T-helper 1 cell treated with Interleukin-12 subunit alpha and Interleukin-12 subunit beta and Interleukin-4 antibody, amounts not matched to agents 30 μg/mL and 1 μg/mL, for 36 hours (primary cell): ENCODE measurements at regions not wholly inside any gene's neighbourhood (a gene's known extent, or its start where the extent isn't known, plus 50 kb on each side); places are given as distances from the start of the nearest gene placed in this dataset.
"Not testable (repeated sequence)": the region's sequence is repeated elsewhere in the genome, so short reads cannot be mapped to it uniquely, and the experiment has no call there.

Source experiments
- H3K27ac Mint-ChIP-seq: one replicate; pipeline ENCODE4 v1.8.0; 2021; ENCODE audit warnings: mild to moderate bottlenecking, mixed read lengths
- H3K27me3 Mint-ChIP-seq: one replicate; pipeline ENCODE4 v1.8.0; 2021; ENCODE audit warnings: low read depth, mixed read lengths
- H3K36me3 Mint-ChIP-seq: one replicate; pipeline ENCODE4 v1.8.0; 2021; ENCODE audit warnings: low read depth, mixed read lengths
- H3K4me1 Mint-ChIP-seq: one replicate; pipeline ENCODE4 v1.8.0; 2021; ENCODE audit warnings: low read depth, mixed read lengths
- H3K4me3 Mint-ChIP-seq: one replicate; pipeline ENCODE4 v1.8.0; 2021; ENCODE audit warnings: mild to moderate bottlenecking, moderate library complexity, mixed read lengths
- H3K9me3 Mint-ChIP-seq: one replicate; pipeline ENCODE4 v1.8.0; 2021; ENCODE audit warnings: mixed read lengths

DNA sequence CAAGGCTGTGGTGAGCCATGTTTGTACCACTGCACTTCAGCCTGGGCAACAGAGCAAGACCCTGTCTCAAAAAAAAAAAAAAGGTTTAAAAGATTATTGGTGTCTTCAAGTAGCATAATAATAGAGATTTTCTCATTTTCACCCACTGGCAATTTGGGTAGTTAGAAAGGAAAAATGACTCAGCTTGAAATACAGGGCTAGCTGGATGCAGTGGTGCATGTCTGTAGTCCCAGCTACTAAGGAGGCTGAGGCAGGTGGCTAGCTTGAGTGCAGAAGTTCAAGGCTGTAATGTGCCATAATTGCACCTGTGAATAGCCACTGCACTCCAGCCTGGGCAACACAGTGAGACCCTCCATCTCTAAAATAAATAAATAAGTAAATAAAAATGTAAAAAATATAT is 111.1 kb downstream of the ARRDC3 start:
- peaks cover 20% of the 10 kb centered on the region for H3K4me1 Mint-ChIP-seq
- H3K36me3 Mint-ChIP-seq, result no peaks in the 10 kb centered on the region
- peaks cover 17% of the 10 kb centered on the region for H3K27me3 Mint-ChIP-seq
- no peaks in the 10 kb centered on the region for H3K9me3 Mint-ChIP-seq
- H3K27ac Mint-ChIP-seq, result no peak overlapping the region
- H3K4me3 Mint-ChIP-seq, result no peak overlapping the region

DNA sequence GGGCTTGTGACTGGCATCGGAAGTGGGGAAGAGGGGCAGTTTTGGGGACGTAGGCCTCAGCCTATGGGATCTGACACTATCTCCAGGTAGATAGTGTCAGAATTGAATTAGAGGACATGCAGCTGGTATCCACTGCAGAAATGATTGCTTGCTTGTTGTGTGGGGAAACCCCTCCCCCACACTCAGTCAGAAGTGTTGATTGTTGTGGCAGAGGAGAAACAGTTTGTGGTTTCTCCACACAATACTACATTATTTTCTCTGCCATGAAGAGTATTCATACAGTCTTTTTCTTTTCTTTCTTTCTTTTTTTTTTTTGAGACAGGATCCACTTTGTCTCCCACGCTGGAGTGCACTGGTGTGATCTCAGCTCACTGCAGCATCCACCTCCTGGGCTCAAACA is 113.9 kb downstream of the ARRDC3 start:
- Mint-ChIP-seq H3K4me3 (peak overlapping the region; percentile 34), H3K4me1 (peaks cover 26% of the 10 kb centered on the region), H3K27ac (peak overlapping the region; percentile 59)

DNA sequence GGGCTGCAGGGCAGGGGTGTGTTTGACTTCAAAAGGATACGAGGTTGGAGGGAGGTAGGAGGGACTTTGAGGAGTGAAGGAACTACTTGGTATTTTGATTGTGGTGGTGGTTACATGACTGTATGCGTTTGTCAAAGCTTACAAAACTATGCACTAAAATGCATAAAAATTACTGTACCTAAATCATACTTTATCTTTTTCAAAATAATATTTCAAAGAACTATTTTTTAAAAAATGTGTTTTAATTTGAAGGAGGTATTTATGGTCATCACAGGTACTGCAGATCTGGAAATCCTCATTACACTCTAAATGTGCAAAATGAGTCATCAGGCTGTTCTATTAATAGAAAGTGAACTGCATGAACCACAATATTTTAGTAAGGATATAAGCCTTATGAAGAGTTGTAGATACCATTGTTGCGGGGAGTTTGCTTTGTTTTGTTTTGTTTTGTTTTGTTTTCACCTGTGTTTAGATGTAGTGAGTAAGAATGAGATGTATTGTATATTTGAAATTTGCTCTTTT is 116.9 kb downstream of the ARRDC3 start:
- Mint-ChIP-seq H3K36me3 (peaks cover 2% of the 10 kb centered on the region), H3K4me3 (peak overlapping the region; percentile 7), H3K9me3 (no peaks in the 10 kb centered on the region), H3K27me3 (peaks cover 30% of the 10 kb centered on the region), H3K4me1 (peaks cover 21% of the 10 kb centered on the region), H3K27ac (no peak overlapping the region)

More for the DNA sequence above, 113.9 kb downstream of the ARRDC3 start:
- Mint-ChIP-seq H3K27me3 (peaks cover 20% of the 10 kb centered on the region), H3K36me3 (peaks cover 2% of the 10 kb centered on the region), H3K9me3 (no peaks in the 10 kb centered on the region)

DNA sequence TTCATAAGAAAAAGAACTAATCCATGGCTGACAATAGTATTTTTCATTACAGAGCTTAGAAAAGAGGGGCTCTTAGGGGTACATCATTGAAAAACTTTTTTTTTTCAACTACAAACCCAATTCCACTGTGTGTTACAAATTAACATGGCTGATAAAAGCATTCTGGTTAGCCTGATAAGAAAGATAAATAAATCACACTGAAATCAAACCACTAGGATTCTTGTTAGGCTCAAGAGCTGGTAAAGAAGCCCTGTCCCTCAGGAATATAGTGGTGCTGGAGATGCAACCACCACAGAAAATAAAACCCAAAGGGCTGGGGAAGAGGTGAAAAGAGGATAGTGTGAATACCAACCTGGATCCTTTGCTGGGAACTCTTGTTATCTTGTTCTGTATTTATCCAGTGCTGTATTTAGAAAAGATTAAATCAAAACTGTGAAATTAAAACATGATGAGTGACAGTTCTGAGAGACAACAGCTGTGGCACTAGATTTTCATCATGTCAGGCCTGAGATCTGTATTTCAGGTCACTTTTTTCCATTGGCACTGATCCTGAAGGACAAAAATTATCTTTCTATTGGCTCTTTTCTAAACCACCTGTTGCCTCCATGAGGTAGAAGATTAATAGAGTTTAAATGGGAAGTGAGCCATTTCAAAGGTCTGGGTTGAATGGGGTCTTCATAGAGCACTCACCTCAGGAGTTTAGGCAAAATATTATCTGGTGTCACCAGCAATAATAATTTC is 118.6 kb downstream of the ARRDC3 start:
- H3K9me3 Mint-ChIP-seq, result no peaks in the 10 kb centered on the region
- peaks cover 41% of the 10 kb centered on the region for H3K27me3 Mint-ChIP-seq
- peaks cover 2% of the 10 kb centered on the region for H3K36me3 Mint-ChIP-seq
- no peak overlapping the region for H3K27ac Mint-ChIP-seq
- no peak overlapping the region for H3K4me3 Mint-ChIP-seq
- H3K4me1 Mint-ChIP-seq, result peaks cover 18% of the 10 kb centered on the region

DNA sequence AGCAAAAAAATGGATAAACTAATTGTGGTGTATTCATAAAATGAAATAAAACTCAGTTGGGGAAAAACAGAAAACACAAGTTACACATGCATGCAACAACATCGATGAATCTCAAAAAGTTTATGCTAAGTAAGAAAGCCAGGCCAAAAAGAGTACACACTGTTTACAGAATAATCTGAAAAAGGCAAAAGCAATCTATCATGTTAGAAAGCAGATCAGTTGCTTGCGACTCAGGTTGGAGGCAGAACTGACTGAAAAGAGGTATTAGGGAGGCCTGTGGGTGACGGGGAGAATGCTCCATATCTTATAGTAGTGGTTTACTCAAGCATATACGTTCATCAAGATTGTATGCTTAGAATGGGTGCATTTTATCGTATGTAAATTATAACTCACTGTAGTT is 119.2 kb downstream of the ARRDC3 start:
- no peak overlapping the region for H3K27ac Mint-ChIP-seq
- no peak overlapping the region for H3K4me3 Mint-ChIP-seq
- peaks cover 36% of the 10 kb centered on the region for H3K27me3 Mint-ChIP-seq
- no peaks in the 10 kb centered on the region for H3K9me3 Mint-ChIP-seq
- H3K4me1 Mint-ChIP-seq, result peaks cover 12% of the 10 kb centered on the region
- peaks cover 2% of the 10 kb centered on the region for H3K36me3 Mint-ChIP-seq

DNA sequence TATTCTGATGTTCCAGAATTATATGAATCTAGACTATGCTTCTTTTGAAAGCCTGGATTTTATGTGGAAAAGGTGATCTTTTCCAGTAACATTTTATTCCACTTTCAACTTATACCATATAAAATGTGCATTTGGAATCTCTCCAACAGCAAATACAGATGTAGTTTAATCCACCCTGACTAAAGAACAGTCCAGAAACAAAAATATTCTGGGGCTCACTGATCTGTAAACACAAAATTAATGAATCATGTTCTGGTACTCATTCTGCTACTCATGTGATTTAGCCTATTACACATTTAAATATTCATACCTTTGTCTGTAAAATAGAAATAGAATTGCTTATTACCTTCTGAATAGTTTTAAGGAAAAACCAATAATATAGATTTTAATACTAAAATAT is 125.8 kb downstream of the ARRDC3 start:
- Mint-ChIP-seq H3K9me3 (peaks cover 2% of the 10 kb centered on the region), H3K4me3 (no peak overlapping the region), H3K27me3 (peaks cover 25% of the 10 kb centered on the region), H3K36me3 (no peaks in the 10 kb centered on the region), H3K27ac (no peak overlapping the region), H3K4me1 (no peaks in the 10 kb centered on the region)

DNA sequence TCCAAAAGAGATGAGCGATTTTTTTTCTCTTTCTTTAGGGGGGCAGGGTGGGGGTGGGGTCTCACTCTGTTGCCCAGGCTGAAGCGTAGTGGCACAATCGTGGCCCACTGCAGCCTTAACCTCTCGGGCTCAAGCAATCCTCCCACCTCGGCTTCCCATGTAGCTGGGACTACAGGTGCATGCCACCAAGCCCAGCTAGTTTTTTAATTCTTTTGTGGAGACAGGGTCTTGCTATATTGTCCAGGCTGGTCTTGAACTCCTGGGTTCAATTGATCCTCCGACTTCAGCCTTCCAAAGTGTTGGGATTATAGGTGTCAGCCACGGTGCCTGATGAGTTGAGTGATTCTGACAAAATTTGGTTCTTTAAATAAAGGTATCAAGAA is 127.0 kb downstream of the ARRDC3 start:
- no peaks in the 10 kb centered on the region for H3K4me1 Mint-ChIP-seq
- no peak overlapping the region for H3K27ac Mint-ChIP-seq
- no peak overlapping the region for H3K4me3 Mint-ChIP-seq
- peaks cover 21% of the 10 kb centered on the region for H3K27me3 Mint-ChIP-seq
- H3K9me3 Mint-ChIP-seq, result peaks cover 5% of the 10 kb centered on the region
- H3K36me3 Mint-ChIP-seq, result no peaks in the 10 kb centered on the region

DNA sequence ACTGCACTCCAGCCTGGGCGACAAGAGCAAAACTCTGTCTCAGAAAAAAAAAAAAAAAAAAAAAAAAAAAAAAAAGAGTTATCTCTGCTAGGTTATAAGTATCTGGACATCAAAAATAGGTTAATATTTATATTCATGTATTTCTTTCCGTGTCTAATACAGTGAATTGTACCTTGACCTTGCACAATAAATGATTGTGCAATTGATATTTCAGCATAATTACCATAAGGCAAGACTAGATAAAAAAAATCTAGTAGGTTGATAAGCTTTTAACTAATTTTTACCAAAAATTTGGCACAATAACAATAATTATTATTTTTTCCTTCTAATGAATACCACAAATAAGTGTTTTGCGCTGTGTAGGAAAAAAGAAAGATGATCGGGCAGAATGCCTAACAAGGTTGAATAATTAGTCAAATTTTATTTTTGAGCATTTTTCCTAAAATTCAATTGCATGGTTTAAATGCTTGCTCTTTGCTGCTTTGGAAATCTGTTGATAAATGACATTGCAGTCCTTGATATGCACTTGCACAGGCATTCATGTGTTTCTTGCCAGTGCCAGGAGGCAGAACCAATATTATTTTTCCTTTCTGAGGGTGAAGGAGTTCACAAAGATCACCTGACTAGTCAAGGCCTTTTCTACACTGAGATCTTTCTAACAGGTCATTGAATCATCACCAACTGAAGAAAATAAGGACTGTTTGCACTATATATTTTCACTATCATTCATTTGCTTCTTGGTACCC is 127.5 kb downstream of the ARRDC3 start:
- no peaks in the 10 kb centered on the region for H3K36me3 Mint-ChIP-seq
- no peak overlapping the region for H3K27ac Mint-ChIP-seq
- H3K4me1 Mint-ChIP-seq, result no peaks in the 10 kb centered on the region
- H3K9me3 Mint-ChIP-seq, result peaks cover 5% of the 10 kb centered on the region
- H3K4me3 Mint-ChIP-seq, result no peak overlapping the region
- H3K27me3 Mint-ChIP-seq, result peaks cover 18% of the 10 kb centered on the region

DNA sequence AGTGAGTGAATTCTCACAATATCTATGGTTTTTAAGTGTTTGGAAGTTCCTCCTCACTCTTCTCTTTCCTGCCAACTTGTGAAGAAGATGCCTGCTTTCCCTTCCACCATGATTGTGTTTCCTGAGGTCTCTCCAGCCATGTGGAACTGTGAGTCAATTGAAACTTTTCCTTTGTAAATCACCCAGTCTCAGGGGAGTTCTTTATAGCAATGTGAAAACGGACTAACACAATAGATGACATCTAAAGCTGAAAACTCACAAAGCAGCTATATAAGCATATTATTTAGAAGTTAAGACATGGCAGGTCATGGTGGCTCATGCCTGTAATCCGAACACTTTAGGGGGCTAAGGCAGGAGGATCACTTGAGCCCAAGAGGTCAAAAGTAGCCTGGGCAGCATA is 130.2 kb downstream of the ARRDC3 start:
- Mint-ChIP-seq H3K27me3 (peaks cover 7% of the 10 kb centered on the region), H3K4me1 (no peaks in the 10 kb centered on the region), H3K4me3 (no peak overlapping the region), H3K9me3 (peaks cover 14% of the 10 kb centered on the region), H3K36me3 (no peaks in the 10 kb centered on the region), H3K27ac (no peak overlapping the region)

DNA sequence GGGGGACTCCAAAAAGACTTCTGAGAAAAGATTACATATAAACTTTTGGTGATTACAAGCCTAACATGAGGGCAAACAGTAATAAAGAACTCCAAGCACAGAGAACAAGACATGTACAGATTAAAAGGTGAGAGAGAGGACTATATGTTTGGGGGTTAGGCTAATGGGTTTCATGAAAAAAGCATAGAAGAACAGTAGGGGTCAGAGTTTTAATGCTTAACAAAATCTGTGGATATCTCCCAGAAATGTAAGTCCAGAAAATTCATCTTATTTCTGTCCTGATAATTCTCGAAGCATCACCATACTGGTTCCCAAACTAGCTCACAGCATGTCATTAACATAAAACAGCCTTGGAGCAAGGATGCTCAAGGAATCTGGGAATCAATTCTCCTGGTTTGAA is 137.2 kb downstream of the ARRDC3 start:
- Mint-ChIP-seq H3K27me3 (peaks cover 8% of the 10 kb centered on the region), H3K36me3 (peaks cover 6% of the 10 kb centered on the region), H3K4me3 (no peak overlapping the region), H3K9me3 (peaks cover 21% of the 10 kb centered on the region), H3K4me1 (no peaks in the 10 kb centered on the region), H3K27ac (no peak overlapping the region)

DNA sequence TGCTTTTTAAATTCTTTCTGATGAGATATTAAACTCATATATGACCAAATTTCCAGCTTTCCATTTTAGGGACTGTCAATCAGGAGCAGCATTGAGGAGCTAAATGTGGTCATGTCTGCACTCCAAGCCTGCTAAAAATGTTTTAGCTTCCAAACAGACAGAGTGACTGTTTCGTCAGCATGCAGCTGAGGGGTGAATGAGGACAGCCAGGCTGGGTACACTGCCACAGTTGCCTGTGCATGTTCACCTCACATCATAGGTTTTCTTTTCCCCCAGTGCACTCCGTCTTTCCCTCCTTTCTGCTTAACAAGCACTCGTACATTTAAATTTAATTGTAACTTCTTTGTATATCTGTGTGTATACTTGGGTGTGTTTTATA is 138.1 kb downstream of the ARRDC3 start:
- H3K36me3 Mint-ChIP-seq, result peaks cover 6% of the 10 kb centered on the region
- H3K4me1 Mint-ChIP-seq, result no peaks in the 10 kb centered on the region
- H3K27me3 Mint-ChIP-seq, result peaks cover 8% of the 10 kb centered on the region
- no peak overlapping the region for H3K27ac Mint-ChIP-seq
- no peak overlapping the region for H3K4me3 Mint-ChIP-seq
- H3K9me3 Mint-ChIP-seq, result peaks cover 19% of the 10 kb centered on the region

DNA sequence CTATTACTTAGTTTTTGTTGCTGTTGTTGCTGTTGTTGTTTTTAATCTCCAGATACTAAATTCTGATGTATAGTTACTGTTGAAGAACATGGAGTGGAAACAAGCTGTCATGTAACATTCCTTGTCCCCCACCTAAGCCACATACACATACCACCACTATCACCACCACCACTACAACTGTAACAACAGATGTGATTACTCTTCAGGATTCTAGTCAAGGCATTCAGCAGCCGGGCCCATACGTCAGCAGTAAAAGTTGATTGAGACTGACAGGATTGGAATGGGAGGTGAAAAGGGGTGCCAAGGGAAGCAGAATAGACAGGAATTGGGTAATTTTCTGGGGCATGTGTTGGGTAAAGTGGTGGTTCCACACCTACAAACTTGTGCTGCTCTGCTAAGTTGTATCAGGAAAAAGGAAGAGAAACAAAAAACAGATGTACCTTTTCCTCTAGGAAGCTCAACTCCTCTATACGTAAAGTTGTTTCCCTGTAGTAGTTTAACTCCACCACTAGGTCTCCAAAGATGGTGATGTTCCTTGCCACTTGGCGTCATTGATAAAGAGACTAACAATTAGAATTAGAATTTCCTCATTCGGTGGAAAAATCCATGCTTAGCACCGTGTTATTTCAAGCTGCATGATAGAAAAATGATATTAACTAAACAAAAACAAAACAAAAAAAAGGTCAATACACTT is 138.6 kb downstream of the ARRDC3 start:
- no peak overlapping the region for H3K27ac Mint-ChIP-seq
- H3K4me1 Mint-ChIP-seq, result no peaks in the 10 kb centered on the region
- H3K27me3 Mint-ChIP-seq, result peaks cover 8% of the 10 kb centered on the region
- peaks cover 6% of the 10 kb centered on the region for H3K36me3 Mint-ChIP-seq
- H3K4me3 Mint-ChIP-seq, result no peak overlapping the region
- peaks cover 15% of the 10 kb centered on the region for H3K9me3 Mint-ChIP-seq

DNA sequence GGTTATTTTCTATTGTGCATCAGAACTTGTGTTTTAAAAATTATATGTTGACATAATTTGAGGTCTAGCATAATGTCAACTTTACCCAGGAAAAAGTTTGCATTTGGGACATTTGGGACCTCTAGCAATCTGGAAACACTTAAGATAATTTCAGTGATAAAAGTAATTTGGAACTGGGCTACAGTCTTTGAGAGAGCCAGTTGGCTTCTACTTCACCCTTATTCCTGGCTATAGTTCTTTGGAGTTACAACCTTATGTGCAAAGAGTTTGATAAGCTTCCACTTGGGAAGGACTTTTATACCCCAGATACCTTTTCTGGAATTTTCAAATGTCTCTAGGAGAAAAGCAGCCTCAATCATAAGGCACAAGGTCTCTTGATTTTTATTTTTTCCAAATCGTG is 139.3 kb downstream of the ARRDC3 start:
- Mint-ChIP-seq H3K27me3 (peaks cover 8% of the 10 kb centered on the region), H3K36me3 (peaks cover 6% of the 10 kb centered on the region), H3K4me3 (no peak overlapping the region), H3K9me3 (peaks cover 11% of the 10 kb centered on the region), H3K27ac (no peak overlapping the region), H3K4me1 (no peaks in the 10 kb centered on the region)

DNA sequence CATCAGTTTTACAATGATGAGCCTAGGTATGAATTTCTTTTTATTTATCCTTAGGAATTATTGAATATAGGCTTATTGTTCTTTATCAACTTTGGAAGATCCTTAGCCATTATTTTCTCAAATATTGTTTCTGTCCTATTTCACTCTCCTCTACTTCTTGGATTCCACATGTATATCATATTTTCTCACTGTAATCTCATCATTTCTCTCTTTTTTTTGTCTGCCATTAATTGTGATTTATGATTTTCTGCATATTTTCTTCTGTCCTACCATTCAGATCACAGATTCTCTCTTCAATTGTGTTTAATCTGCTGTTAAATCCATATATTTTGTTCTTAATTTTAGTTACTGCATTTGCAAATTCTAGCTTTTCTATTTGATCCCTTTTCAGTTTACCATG is 139.8 kb downstream of the ARRDC3 start:
- no peak overlapping the region for H3K27ac Mint-ChIP-seq
- H3K36me3 Mint-ChIP-seq, result peaks cover 6% of the 10 kb centered on the region

DNA sequence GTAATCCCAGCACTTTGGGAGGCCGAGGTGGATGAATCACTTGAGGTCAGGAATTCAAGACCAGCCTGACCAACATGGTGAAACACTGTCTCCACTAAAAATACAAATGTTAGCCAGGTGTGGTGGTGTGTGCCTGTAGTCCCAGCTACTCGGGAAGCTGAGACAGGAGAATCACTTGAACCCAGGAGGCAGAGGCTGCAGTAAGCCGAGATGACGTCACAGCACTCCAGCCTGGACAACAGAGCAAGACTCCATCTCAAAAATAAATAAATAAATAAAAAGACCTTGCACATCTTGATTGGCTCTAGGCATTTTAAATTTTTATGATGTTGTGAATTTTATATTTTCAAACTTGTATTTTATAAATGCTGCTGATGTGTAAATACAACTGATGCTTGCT is 141.7 kb downstream of the ARRDC3 start:
- not testable (repeated sequence) for H3K4me1 Mint-ChIP-seq, H3K36me3 Mint-ChIP-seq, H3K27me3 Mint-ChIP-seq, H3K27ac Mint-ChIP-seq, H3K4me3 Mint-ChIP-seq
- H3K9me3 Mint-ChIP-seq, result peaks cover 11% of the 10 kb centered on the region

More for the DNA sequence above, 139.8 kb downstream of the ARRDC3 start:
- H3K9me3 Mint-ChIP-seq, result peaks cover 11% of the 10 kb centered on the region
- peaks cover 8% of the 10 kb centered on the region for H3K27me3 Mint-ChIP-seq
- no peak overlapping the region for H3K4me3 Mint-ChIP-seq
- no peaks in the 10 kb centered on the region for H3K4me1 Mint-ChIP-seq
